ENCODE measurements at regions not wholly inside any gene's neighbourhood (a gene's known extent, or its start where the extent isn't known, plus 50 kb on each side); places are given as distances from the start of the nearest gene placed in this dataset.

GRCh38 chr11:57095896-57096295 lies 85.9 kb upstream of the LRRC55 start:
- in situ Hi-C loops (cut with HindIII; ENCODE audit: low pct_unique_long_range_greater_than_20kb, low sequenced_read_pairs), result no loop called here

GRCh38 chr11:57097149-57097548 lies 84.6 kb upstream of the LRRC55 start:
- in situ Hi-C loops (cut with HindIII; ENCODE audit: low pct_unique_long_range_greater_than_20kb, low sequenced_read_pairs), result no loop called here
- DNase-seq (ENCODE audit: low read depth, low spot score), result no peak

More at GRCh38 chr11:57095896-57096295, 85.9 kb upstream of the LRRC55 start:
- DNase-seq (ENCODE audit: low read depth, low spot score), result peak; percentile 83

GRCh38 chr11:57098191-57098590 lies 83.6 kb upstream of the LRRC55 start:
- no peak for DNase-seq (ENCODE audit: low read depth, low spot score)
- in situ Hi-C loops (cut with HindIII; ENCODE audit: low pct_unique_long_range_greater_than_20kb, low sequenced_read_pairs), result no loop called here

- in situ Hi-C loops (cut with HindIII; ENCODE audit: low pct_unique_long_range_greater_than_20kb, low sequenced_read_pairs), result no loop called here
- DNase-seq (ENCODE audit: low read depth, low spot score), result no peak
Measured at GRCh38 chr11:57100638-57101331, 81.0 kb upstream of the LRRC55 start.

- in situ Hi-C loops (cut with HindIII; ENCODE audit: low pct_unique_long_range_greater_than_20kb, low sequenced_read_pairs), result no loop called here
- no peak for DNase-seq (ENCODE audit: low read depth, low spot score)
Measured at GRCh38 chr11:57103899-57104605, 77.7 kb upstream of the LRRC55 start.

GRCh38 chr11:57109331-57109730 lies 72.4 kb upstream of the LRRC55 start:
- in situ Hi-C loops (cut with HindIII; ENCODE audit: low pct_unique_long_range_greater_than_20kb, low sequenced_read_pairs), result no loop called here
- DNase-seq (ENCODE audit: low read depth, low spot score), result no peak

GRCh38 chr11:57111619-57112018 lies 70.1 kb upstream of the LRRC55 start:
- in situ Hi-C loops (cut with HindIII; ENCODE audit: low pct_unique_long_range_greater_than_20kb, low sequenced_read_pairs), result no loop called here
- DNase-seq (ENCODE audit: low read depth, low spot score), result no peak

GRCh38 chr11:57116654-57117053 lies 65.1 kb upstream of the LRRC55 start:
- in situ Hi-C loops (cut with HindIII; ENCODE audit: low pct_unique_long_range_greater_than_20kb, low sequenced_read_pairs), result no loop called here
- peak; percentile 63 for DNase-seq (ENCODE audit: low read depth, low spot score)

GRCh38 chr11:57120192-57120965 lies 61.4 kb upstream of the LRRC55 start:
- in situ Hi-C loops (cut with HindIII; ENCODE audit: low pct_unique_long_range_greater_than_20kb, low sequenced_read_pairs), result no loop called here

GRCh38 chr11:57121996-57122395 lies 59.8 kb upstream of the LRRC55 start:
- DNase-seq (ENCODE audit: low read depth, low spot score), result no peak
- in situ Hi-C loops (cut with HindIII; ENCODE audit: low pct_unique_long_range_greater_than_20kb, low sequenced_read_pairs), result no loop called here

More at GRCh38 chr11:57120192-57120965, 61.4 kb upstream of the LRRC55 start:
- no peak for DNase-seq (ENCODE audit: low read depth, low spot score)

GRCh38 chr11:57123590-57123989 lies 58.2 kb upstream of the LRRC55 start:
- DNase-seq (ENCODE audit: low read depth, low spot score), result no peak
- in situ Hi-C loops (cut with HindIII; ENCODE audit: low pct_unique_long_range_greater_than_20kb, low sequenced_read_pairs), result no loop called here

GRCh38 chr11:57124505-57124904 lies 57.2 kb upstream of the LRRC55 start:
- in situ Hi-C loops (cut with HindIII; ENCODE audit: low pct_unique_long_range_greater_than_20kb, low sequenced_read_pairs), result no loop called here
- no peak for DNase-seq (ENCODE audit: low read depth, low spot score)

GRCh38 chr11:57124917-57125316 lies 56.8 kb upstream of the LRRC55 start:
- no peak for DNase-seq (ENCODE audit: low read depth, low spot score)
- in situ Hi-C loops (cut with HindIII; ENCODE audit: low pct_unique_long_range_greater_than_20kb, low sequenced_read_pairs), result no loop called here

GRCh38 chr11:57126766-57127400 lies 54.9 kb upstream of the LRRC55 start:
- DNase-seq (ENCODE audit: low read depth, low spot score), result no peak
- in situ Hi-C loops (cut with HindIII; ENCODE audit: low pct_unique_long_range_greater_than_20kb, low sequenced_read_pairs), result no loop called here

GRCh38 chr11:57131080-57131790 lies 50.5 kb upstream of the LRRC55 start:
- peak; percentile 55 for DNase-seq (ENCODE audit: low read depth, low spot score)
- in situ Hi-C loops (cut with HindIII; ENCODE audit: low pct_unique_long_range_greater_than_20kb, low sequenced_read_pairs), result no loop called here
